ENCODE measurements at regions not wholly inside any gene's neighbourhood (a gene's known extent, or its start where the extent isn't known, plus 50 kb on each side); places are given as distances from the start of the nearest gene placed in this dataset.

GRCh38 chr3:8204853-8205650 is 296.6 kb upstream of the LMCD1 start:
- Mint-ChIP-seq H3K27ac (no peak overlapping the region), H3K4me3 (no peak overlapping the region), H3K36me3 (ENCODE audit: low read depth) (no peaks in the 10 kb centered on the region), H3K4me1 (no peaks in the 10 kb centered on the region), H3K27me3 (peaks cover 24% of the 10 kb centered on the region)
- ATAC-seq (no peak), DNase-seq (no peak)
- no peaks in the 10 kb centered on the region for H3K9me3 ChIP-seq (ENCODE audit: control insufficient read depth, low read length, poor library complexity, severe bottlenecking)

DNA sequence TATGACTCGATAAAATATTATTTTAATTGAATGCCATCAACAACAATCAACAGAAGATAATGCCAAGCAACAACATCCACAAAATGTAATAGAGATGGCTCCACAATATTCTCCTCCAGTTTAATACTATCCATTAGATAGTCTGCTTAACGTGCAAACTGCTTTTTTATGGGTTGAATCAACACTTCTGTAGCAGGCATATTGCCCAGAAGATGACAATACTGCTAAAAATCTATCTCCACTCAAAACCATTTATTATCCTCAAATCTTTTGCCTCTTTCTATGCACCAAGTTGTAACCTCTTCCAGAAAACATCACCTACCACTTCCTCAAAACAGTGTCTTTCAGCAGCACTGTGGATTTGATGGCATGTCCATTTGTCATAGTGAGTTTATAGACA is 295.7 kb upstream of the LMCD1 start:
- no peak for ATAC-seq
- no peak for DNase-seq
- H3K36me3 Mint-ChIP-seq (ENCODE audit: low read depth): no peaks in the 10 kb centered on the region
- no peak overlapping the region for H3K27ac Mint-ChIP-seq
- H3K27me3 Mint-ChIP-seq: peaks cover 26% of the 10 kb centered on the region
- H3K4me3 Mint-ChIP-seq: no peak overlapping the region
- H3K4me1 Mint-ChIP-seq: no peaks in the 10 kb centered on the region
- no peaks in the 10 kb centered on the region for H3K9me3 ChIP-seq (ENCODE audit: control insufficient read depth, low read length, poor library complexity, severe bottlenecking)

DNA sequence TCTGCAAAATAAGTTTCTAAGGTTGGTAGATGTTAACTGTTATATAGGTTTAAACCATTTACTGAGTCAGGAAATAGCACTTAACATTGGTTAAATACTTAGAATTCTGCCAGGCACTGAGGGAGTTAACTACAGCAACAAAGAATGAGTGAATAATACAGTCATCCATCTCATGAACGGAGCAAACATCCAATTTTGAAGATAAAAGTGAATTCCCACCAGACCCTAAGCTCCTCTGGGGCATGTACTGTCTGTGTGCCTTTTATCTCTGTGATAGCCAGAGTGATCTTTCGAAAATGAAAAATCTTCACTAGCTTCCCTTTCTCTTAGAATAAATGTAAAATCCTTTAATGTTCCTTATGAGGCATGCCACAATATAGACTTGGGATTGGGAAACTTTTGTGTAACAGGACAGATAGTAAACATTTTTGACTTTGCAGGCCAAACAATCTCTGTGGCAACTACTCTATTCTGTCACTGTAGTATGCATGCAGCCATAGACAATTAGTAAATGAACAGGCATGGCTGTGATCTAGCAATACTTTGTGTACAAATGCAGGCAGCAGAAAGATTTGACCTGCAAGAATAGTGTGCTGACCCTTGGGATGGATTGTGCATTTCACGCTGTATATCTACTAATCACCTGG is 294.5 kb upstream of the LMCD1 start:
- Mint-ChIP-seq H3K27me3 (peaks cover 26% of the 10 kb centered on the region), H3K4me1 (no peaks in the 10 kb centered on the region), H3K36me3 (ENCODE audit: low read depth) (no peaks in the 10 kb centered on the region), H3K4me3 (no peak overlapping the region), H3K27ac (no peak overlapping the region)
- H3K9me3 ChIP-seq (ENCODE audit: control insufficient read depth, low read length, poor library complexity, severe bottlenecking): no peaks in the 10 kb centered on the region
- ATAC-seq (no peak), DNase-seq (no peak)

- no peak overlapping the region for H3K4me3 Mint-ChIP-seq
- DNase-seq (no peak), ATAC-seq (no peak)
- H3K27me3 Mint-ChIP-seq: peaks cover 31% of the 10 kb centered on the region
- no peaks in the 10 kb centered on the region for H3K9me3 ChIP-seq (ENCODE audit: control insufficient read depth, low read length, poor library complexity, severe bottlenecking)
- H3K27ac Mint-ChIP-seq: no peak overlapping the region
- H3K4me1 Mint-ChIP-seq: no peaks in the 10 kb centered on the region
- no peaks in the 10 kb centered on the region for H3K36me3 Mint-ChIP-seq (ENCODE audit: low read depth)
Measured at GRCh38 chr3:8210882-8211341, 290.7 kb upstream of the LMCD1 start.

DNA sequence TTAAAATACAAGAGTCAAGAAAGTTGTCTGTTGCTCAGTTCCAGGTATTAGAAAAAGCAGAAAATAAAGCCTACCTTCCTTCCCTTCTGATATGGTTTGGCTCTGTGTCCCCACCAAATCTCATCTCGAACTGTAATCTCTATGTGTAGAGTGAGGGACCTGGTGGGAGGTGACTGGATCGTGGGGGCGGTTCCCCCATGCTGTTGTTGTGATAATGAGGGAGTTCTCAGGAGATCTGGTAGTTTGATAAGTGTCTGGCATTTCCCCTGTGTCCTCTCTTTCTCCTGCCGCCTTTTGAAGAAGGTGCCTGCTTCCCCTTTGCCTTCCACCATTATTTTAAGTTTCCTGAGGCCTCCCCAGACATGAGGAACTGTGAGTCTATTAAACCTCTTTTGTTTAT is 288.8 kb upstream of the LMCD1 start:
- H3K27me3 Mint-ChIP-seq: peaks cover 18% of the 10 kb centered on the region
- no peaks in the 10 kb centered on the region for H3K4me1 Mint-ChIP-seq
- no peak overlapping the region for H3K27ac Mint-ChIP-seq
- H3K4me3 Mint-ChIP-seq: no peak overlapping the region
- DNase-seq (no peak), ATAC-seq (no peak)
- H3K36me3 Mint-ChIP-seq (ENCODE audit: low read depth): no peaks in the 10 kb centered on the region
- H3K9me3 ChIP-seq (ENCODE audit: control insufficient read depth, low read length, poor library complexity, severe bottlenecking): no peaks in the 10 kb centered on the region

GRCh38 chr3:8213286-8213685 is 288.3 kb upstream of the LMCD1 start:
- no peak overlapping the region for H3K27ac Mint-ChIP-seq
- ATAC-seq: no peak
- H3K9me3 ChIP-seq (ENCODE audit: control insufficient read depth, low read length, poor library complexity, severe bottlenecking): no peaks in the 10 kb centered on the region

GRCh38 chr3:8215821-8216220 is 285.8 kb upstream of the LMCD1 start:
- H3K27ac Mint-ChIP-seq: no peak overlapping the region
- no peak overlapping the region for H3K4me3 Mint-ChIP-seq
- H3K9me3 ChIP-seq (ENCODE audit: control insufficient read depth, low read length, poor library complexity, severe bottlenecking): no peaks in the 10 kb centered on the region
- H3K4me1 Mint-ChIP-seq: no peaks in the 10 kb centered on the region
- H3K27me3 Mint-ChIP-seq: peaks cover 14% of the 10 kb centered on the region
- DNase-seq: no peak
- no peaks in the 10 kb centered on the region for H3K36me3 Mint-ChIP-seq (ENCODE audit: low read depth)
- ATAC-seq: no peak

More at GRCh38 chr3:8213286-8213685, 288.3 kb upstream of the LMCD1 start:
- Mint-ChIP-seq H3K36me3 (ENCODE audit: low read depth) (no peaks in the 10 kb centered on the region), H3K27me3 (peaks cover 18% of the 10 kb centered on the region), H3K4me3 (no peak overlapping the region), H3K4me1 (no peaks in the 10 kb centered on the region)
- no peak for DNase-seq

GRCh38 chr3:8218353-8218940 is 283.2 kb upstream of the LMCD1 start:
- no peaks in the 10 kb centered on the region for H3K9me3 ChIP-seq (ENCODE audit: control insufficient read depth, low read length, poor library complexity, severe bottlenecking)
- H3K4me1 Mint-ChIP-seq: no peaks in the 10 kb centered on the region
- no peaks in the 10 kb centered on the region for H3K36me3 Mint-ChIP-seq (ENCODE audit: low read depth)
- peaks cover 8% of the 10 kb centered on the region for H3K27me3 Mint-ChIP-seq
- no peak for ATAC-seq
- no peak overlapping the region for H3K4me3 Mint-ChIP-seq
- no peak for DNase-seq
- no peak overlapping the region for H3K27ac Mint-ChIP-seq

- no peaks in the 10 kb centered on the region for H3K9me3 ChIP-seq (ENCODE audit: control insufficient read depth, low read length, poor library complexity, severe bottlenecking)
- peaks cover 7% of the 10 kb centered on the region for H3K27me3 Mint-ChIP-seq
- H3K4me3 Mint-ChIP-seq: no peak overlapping the region
- no peaks in the 10 kb centered on the region for H3K4me1 Mint-ChIP-seq
- H3K36me3 Mint-ChIP-seq (ENCODE audit: low read depth): no peaks in the 10 kb centered on the region
- no peak for DNase-seq
- no peak for ATAC-seq
- no peak overlapping the region for H3K27ac Mint-ChIP-seq
Measured at GRCh38 chr3:8220291-8220690, 281.3 kb upstream of the LMCD1 start.

DNA sequence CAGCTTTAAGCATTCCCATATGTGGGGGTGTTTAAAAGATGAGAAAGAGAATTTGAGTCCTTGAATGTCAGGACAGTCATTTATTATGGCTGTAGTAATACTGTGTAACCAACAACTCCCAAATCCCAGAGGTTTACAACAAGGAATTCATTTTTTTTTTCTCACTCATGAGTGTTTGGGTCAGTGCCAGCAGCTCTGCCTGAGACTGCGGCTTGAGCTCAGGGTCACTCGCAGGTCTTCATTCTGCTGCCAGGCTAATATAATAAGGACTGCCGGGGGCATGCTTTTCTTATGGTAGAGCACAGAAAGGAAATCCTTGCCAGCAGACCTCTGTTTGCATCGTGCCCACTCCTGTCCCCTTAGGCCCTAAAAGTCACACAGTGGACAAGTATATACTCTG is 277.9 kb upstream of the LMCD1 start:
- no peak for DNase-seq
- H3K36me3 Mint-ChIP-seq (ENCODE audit: low read depth): peaks cover 2% of the 10 kb centered on the region

GRCh38 chr3:8224941-8225340 is 276.7 kb upstream of the LMCD1 start:
- ATAC-seq (no peak), DNase-seq (no peak)
- H3K27ac Mint-ChIP-seq: no peak overlapping the region
- no peaks in the 10 kb centered on the region for H3K27me3 Mint-ChIP-seq
- H3K4me3 Mint-ChIP-seq: no peak overlapping the region
- H3K9me3 ChIP-seq (ENCODE audit: control insufficient read depth, low read length, poor library complexity, severe bottlenecking): no peaks in the 10 kb centered on the region
- peaks cover 2% of the 10 kb centered on the region for H3K4me1 Mint-ChIP-seq
- peaks cover 2% of the 10 kb centered on the region for H3K36me3 Mint-ChIP-seq (ENCODE audit: low read depth)

More for the DNA sequence above, 277.9 kb upstream of the LMCD1 start:
- ATAC-seq: no peak
- H3K4me3 Mint-ChIP-seq: no peak overlapping the region
- no peaks in the 10 kb centered on the region for H3K9me3 ChIP-seq (ENCODE audit: control insufficient read depth, low read length, poor library complexity, severe bottlenecking)
- H3K27me3 Mint-ChIP-seq: peaks cover 6% of the 10 kb centered on the region
- no peak overlapping the region for H3K27ac Mint-ChIP-seq
- H3K4me1 Mint-ChIP-seq: peaks cover 2% of the 10 kb centered on the region

DNA sequence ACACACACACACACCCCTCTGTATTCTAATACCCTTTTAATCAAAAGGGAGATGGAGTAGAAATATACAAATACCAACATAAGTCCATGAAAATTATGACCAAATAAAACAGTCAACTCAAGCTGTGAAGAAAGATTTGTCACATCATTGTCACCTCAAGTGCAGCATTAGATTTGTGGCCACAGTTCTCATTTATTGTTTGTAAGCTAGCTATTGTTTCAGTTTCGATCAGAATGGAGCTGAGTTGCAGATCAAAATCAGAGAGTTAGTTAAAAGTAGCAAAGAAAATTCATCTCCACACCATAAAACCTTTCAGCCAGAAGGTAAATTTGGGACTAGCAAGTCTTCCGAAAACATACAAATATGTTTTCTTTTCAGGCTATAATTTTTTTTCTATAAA is 267.7 kb upstream of the LMCD1 start:
- no peak for DNase-seq
- Mint-ChIP-seq H3K4me3 (no peak overlapping the region), H3K27me3 (peaks cover 24% of the 10 kb centered on the region), H3K36me3 (ENCODE audit: low read depth) (no peaks in the 10 kb centered on the region), H3K4me1 (peaks cover 5% of the 10 kb centered on the region), H3K27ac (no peak overlapping the region)
- H3K9me3 ChIP-seq (ENCODE audit: control insufficient read depth, low read length, poor library complexity, severe bottlenecking): no peaks in the 10 kb centered on the region
- ATAC-seq: no peak

DNA sequence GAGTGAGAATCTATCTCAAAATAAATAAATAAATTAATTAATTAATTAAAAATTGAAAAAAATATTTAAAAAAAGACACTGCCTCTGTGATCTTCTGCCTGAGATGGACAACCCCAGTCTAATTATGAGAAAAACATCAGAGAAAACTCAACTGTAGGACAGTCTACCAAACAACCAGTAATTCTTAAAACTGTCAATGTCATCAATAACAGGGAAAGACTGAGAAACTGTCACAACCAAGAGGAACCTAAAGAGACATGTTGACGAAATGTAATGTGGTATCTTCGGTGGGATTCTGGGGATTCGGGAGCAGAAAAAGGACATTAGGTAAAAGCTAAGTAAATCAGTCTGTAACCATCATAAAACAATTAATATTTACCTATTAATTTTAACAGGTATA is 265.4 kb upstream of the LMCD1 start:
- H3K4me3 Mint-ChIP-seq: no peak overlapping the region
- ATAC-seq (no peak), DNase-seq (no peak)
- no peaks in the 10 kb centered on the region for H3K36me3 Mint-ChIP-seq (ENCODE audit: low read depth)
- H3K9me3 ChIP-seq (ENCODE audit: control insufficient read depth, low read length, poor library complexity, severe bottlenecking): no peaks in the 10 kb centered on the region
- peaks cover 5% of the 10 kb centered on the region for H3K4me1 Mint-ChIP-seq
- peaks cover 24% of the 10 kb centered on the region for H3K27me3 Mint-ChIP-seq
- no peak overlapping the region for H3K27ac Mint-ChIP-seq
